Upper lobe of left lung (tissue), 6 donors: ENCODE measurements at regions not wholly inside any gene's neighbourhood (a gene's known extent, or its start where the extent isn't known, plus 50 kb on each side); places are given as distances from the start of the nearest gene placed in this dataset.

Source experiments
- ATAC-seq, 2 donors: fragments of 200-7000 bp; cut with Tn5 transposase; one replicate each; pipeline ENCODE4 v1.9.1; 2022; ENCODE audit warnings: mild to moderate bottlenecking in 2 of 2, moderate library complexity in 2 of 2; ENCODE audit not compliant: low FRiP score in 2 of 2
- DNase-seq, 2 donors: peaks; one replicate each; pipeline ENCODE4 v3.0.0-alpha.2; 2019 to 2020
- H3K27ac ChIP-seq, 4 donors: fragments of 200-600 bp; sonication (generic); one replicate each; pipeline ENCODE4 v1.5.1; 2016 to 2019
- H3K27me3 ChIP-seq, 4 donors: fragments of 200-600 bp; sonication (generic); one replicate each; pipeline ENCODE4 v1.5.1; 2017 to 2019
- H3K36me3 ChIP-seq, 4 donors: fragments of 200-600 bp; sonication (generic); one replicate each; pipeline ENCODE4 v1.5.1; 2016 to 2019
- H3K4me1 ChIP-seq, 4 donors: fragments of 200-600 bp; sonication (generic); one replicate each; pipeline ENCODE4 v1.5.1; 2018 to 2019
- H3K4me3 ChIP-seq, 4 donors: fragments of 200-600 bp; sonication (generic); one replicate each; pipeline ENCODE4 v1.5.1; 2017 to 2019; ENCODE audit warnings: mild to moderate bottlenecking in 2 of 4, moderate library complexity in 1 of 4
- H3K9me3 ChIP-seq, 4 donors: fragments of 200-600 bp; sonication (generic); one replicate each; pipeline ENCODE4 v1.5.1; 2018 to 2019
- CTCF ChIP-seq, 6 experiments: fragments of 450-650 bp in 4 of 6; fragments of 200-600 bp in 2 of 6; sonication (generic) in 2 of 6; IDR thresholded peaks; one replicate each; pipeline ENCODE4 v1.5.1; 2016 to 2019; ENCODE audit warnings: antibody characterized with exemption in 6 of 6
- EP300 ChIP-seq, 4 donors: sonication (generic); formaldehyde crosslinking; IDR thresholded peaks; one replicate each; pipeline ENCODE4 v1.5.1; 2017; ENCODE audit warnings: antibody characterized with exemption in 4 of 4, control low read depth in 2 of 4
- POLR2A ChIP-seq, 4 donors: fragments of 450-650 bp; IDR thresholded peaks; one replicate each; pipeline ENCODE4 v1.5.1; 2016 to 2017; ENCODE audit warnings: antibody characterized with exemption in 4 of 4, mild to moderate bottlenecking in 2 of 4
- POLR2AphosphoS5 ChIP-seq, 2 donors: sonication (generic); formaldehyde crosslinking; IDR thresholded peaks; one replicate each; pipeline ENCODE4 v1.5.1; 2017; ENCODE audit warnings: antibody characterized with exemption in 2 of 2
- WGBS, 2 donors: methylation state at CpG; one replicate each; pipeline ENCODE4 v1.1.5; 2017 to 2018; 5-methylcytosine and 5-hydroxymethylcytosine counted together
- donor health status: DM: no; HTN: no; CAD: no; lungs with moderate emphysema.
- donor health status: DM: no; HTN: yes; CAD: no; lungs with severe emphysema.

- H3K36me3 ChIP-seq = no peaks in the 10 kb centered on the region
- TF ChIP-seq POLR2AphosphoS5 (IDR thresholded peaks at IDR 0.05) (no peak), EP300 (IDR thresholded peaks at IDR 0.05) (no peak), POLR2A (IDR thresholded peaks at IDR 0.05) (no peak), CTCF (IDR thresholded peaks at IDR 0.05) (no peak)
- 11 to 54% methylated on average over 2 of the region's 2 CpGs for WGBS, 2 donors
- no peak overlapping the region for H3K27ac ChIP-seq
- no peaks in the 10 kb centered on the region for H3K4me1 ChIP-seq
- peaks cover 0 to 4% (median 0%) of the 10 kb centered on the region in 4 donors for H3K9me3 ChIP-seq
- DNase-seq = no peak
- H3K4me3 ChIP-seq = no peak overlapping the region
- no peaks in the 10 kb centered on the region for H3K27me3 ChIP-seq
- no peak for ATAC-seq
Observed at GRCh38 chr18:27839141-27839540, 337.8 kb downstream of the CDH2 start.

- Histone ChIP-seq H3K36me3 (no peaks in the 10 kb centered on the region), H3K4me3 (no peak overlapping the region), H3K27ac (no peak overlapping the region), H3K4me1 (no peaks in the 10 kb centered on the region), H3K27me3 (no peaks in the 10 kb centered on the region), H3K9me3 (peaks cover 0 to 4% (median 0%) of the 10 kb centered on the region in 4 donors)
- no peak for ATAC-seq
- TF ChIP-seq EP300 (IDR thresholded peaks at IDR 0.05) (no peak), CTCF (IDR thresholded peaks at IDR 0.05) (no peak), POLR2AphosphoS5 (IDR thresholded peaks at IDR 0.05) (no peak)
- DNase-seq = no peak
Observed at GRCh38 chr18:27838225-27838624, 338.7 kb downstream of the CDH2 start.

GRCh38 chr18:27826101-27826500 is 350.8 kb downstream of the CDH2 start:
- H3K27me3 ChIP-seq = no peaks in the 10 kb centered on the region
- ATAC-seq (no peak), DNase-seq (no peak)
- no peak overlapping the region for H3K4me3 ChIP-seq
- 85 to 97% methylated on average over 2 of the region's 2 CpGs for WGBS, 2 donors
- H3K4me1 ChIP-seq = no peaks in the 10 kb centered on the region
- H3K9me3 ChIP-seq = no peaks in the 10 kb centered on the region
- TF ChIP-seq CTCF (IDR thresholded peaks at IDR 0.05) (no peak), POLR2A (IDR thresholded peaks at IDR 0.05) (no peak), POLR2AphosphoS5 (IDR thresholded peaks at IDR 0.05) (no peak), EP300 (IDR thresholded peaks at IDR 0.05) (no peak)
- H3K36me3 ChIP-seq = no peaks in the 10 kb centered on the region
- H3K27ac ChIP-seq = no peak overlapping the region

GRCh38 chr18:27825689-27826088 is 351.2 kb downstream of the CDH2 start:
- DNase-seq (no peak), ATAC-seq (no peak)
- H3K36me3 ChIP-seq = no peaks in the 10 kb centered on the region

More at GRCh38 chr18:27825689-27826088, 351.2 kb downstream of the CDH2 start:
- no peaks in the 10 kb centered on the region for H3K4me1 ChIP-seq
- H3K27ac ChIP-seq = no peak overlapping the region
- no peaks in the 10 kb centered on the region for H3K9me3 ChIP-seq
- WGBS, 2 donors = 69 to 73% methylated on average over 2 of the region's 2 CpGs
- no peak overlapping the region for H3K4me3 ChIP-seq
- TF ChIP-seq POLR2A (IDR thresholded peaks at IDR 0.05) (no peak), POLR2AphosphoS5 (IDR thresholded peaks at IDR 0.05) (no peak), CTCF (IDR thresholded peaks at IDR 0.05) (no peak), EP300 (IDR thresholded peaks at IDR 0.05) (no peak)
- H3K27me3 ChIP-seq = no peaks in the 10 kb centered on the region
